ENCODE measurements at regions not wholly inside any gene's neighbourhood (a gene's known extent, or its start where the extent isn't known, plus 50 kb on each side); places are given as distances from the start of the nearest gene placed in this dataset.

DNA sequence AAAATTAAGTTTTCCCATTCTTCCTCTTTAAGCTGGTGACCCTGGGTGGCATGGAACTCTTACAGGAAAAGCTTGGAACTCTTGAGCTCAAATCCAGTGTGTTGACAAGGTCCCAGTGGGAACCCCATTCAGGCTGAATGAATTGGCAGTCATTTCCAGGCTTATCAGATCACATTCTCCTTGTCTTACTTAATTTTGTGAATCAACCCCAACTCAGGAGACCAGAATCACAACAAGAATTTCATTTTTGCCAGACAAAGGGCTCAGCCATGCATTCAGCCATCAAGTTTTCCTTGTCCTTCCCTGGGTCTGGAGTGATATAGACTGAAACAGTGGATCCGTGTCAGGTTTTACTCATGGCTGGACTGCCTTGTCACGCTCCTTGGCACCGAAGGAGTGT lies 92.1 kb upstream of the EEF1E1 start:
- Histone ChIP-seq H3K4me1 (no peaks in the 10 kb centered on the region), H3K4me3 (no peak overlapping the region), H3K9me3 (no peaks in the 10 kb centered on the region), H3K36me3 (no peaks in the 10 kb centered on the region), H3K27ac (no peak overlapping the region), H3K27me3 (no peaks in the 10 kb centered on the region)
- intact Hi-C loops (cut with DNase I; ENCODE audit: low total_unique reads), result no loop called here
- TF ChIP-seq, protein P1, sequence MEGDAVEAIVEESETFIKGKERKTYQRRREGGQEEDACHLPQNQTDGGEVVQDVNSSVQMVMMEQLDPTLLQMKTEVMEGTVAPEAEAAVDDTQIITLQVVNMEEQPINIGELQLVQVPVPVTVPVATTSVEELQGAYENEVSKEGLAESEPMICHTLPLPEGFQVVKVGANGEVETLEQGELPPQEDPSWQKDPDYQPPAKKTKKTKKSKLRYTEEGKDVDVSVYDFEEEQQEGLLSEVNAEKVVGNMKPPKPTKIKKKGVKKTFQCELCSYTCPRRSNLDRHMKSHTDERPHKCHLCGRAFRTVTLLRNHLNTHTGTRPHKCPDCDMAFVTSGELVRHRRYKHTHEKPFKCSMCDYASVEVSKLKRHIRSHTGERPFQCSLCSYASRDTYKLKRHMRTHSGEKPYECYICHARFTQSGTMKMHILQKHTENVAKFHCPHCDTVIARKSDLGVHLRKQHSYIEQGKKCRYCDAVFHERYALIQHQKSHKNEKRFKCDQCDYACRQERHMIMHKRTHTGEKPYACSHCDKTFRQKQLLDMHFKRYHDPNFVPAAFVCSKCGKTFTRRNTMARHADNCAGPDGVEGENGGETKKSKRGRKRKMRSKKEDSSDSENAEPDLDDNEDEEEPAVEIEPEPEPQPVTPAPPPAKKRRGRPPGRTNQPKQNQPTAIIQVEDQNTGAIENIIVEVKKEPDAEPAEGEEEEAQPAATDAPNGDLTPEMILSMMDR (IDR thresholded peaks at IDR 0.05), result no peak
- TF ChIP-seq POLR2A (IDR thresholded peaks at IDR 0.05), result no peak
- no peak for TF ChIP-seq POLR2AphosphoS5 (IDR thresholded peaks at IDR 0.05)
- DNase-seq (ENCODE audit: low spot score in 2 of 2), result no peak

DNA sequence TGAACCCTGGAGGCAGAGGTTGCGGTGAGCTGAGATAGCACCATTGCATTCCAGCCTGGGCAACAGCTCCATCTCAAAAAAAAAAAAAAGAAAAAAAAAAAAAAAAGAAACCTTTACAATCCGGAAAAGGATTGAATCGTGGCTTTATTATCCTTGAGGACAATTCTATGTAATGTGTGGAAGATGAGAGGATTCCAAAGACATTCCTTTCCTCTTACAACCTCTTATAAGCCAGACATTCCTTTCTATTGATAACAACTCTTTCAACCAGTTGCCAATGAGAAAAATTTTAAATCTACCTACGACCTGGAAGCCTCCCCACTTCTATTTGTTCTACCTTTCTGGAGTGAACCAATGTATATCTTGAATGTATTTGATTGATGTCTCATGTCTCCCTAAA lies 91.2 kb upstream of the EEF1E1 start:
- H3K27me3 ChIP-seq, result no peaks in the 10 kb centered on the region
- H3K4me3 ChIP-seq, result no peak overlapping the region
- DNase-seq (ENCODE audit: low spot score in 2 of 2), result no peak
- intact Hi-C loops (cut with DNase I; ENCODE audit: low total_unique reads), result no loop called here
- no peaks in the 10 kb centered on the region for H3K4me1 ChIP-seq
- TF ChIP-seq POLR2A (IDR thresholded peaks at IDR 0.05) (no peak), POLR2AphosphoS5 (IDR thresholded peaks at IDR 0.05) (no peak)
- TF ChIP-seq, protein P1 (IDR thresholded peaks at IDR 0.05), result no peak
- no peak overlapping the region for H3K27ac ChIP-seq
- no peaks in the 10 kb centered on the region for H3K36me3 ChIP-seq
- no peaks in the 10 kb centered on the region for H3K9me3 ChIP-seq

GRCh38 chr6:8192597-8192996 lies 90.2 kb upstream of the EEF1E1 start:
- no peaks in the 10 kb centered on the region for H3K4me1 ChIP-seq
- intact Hi-C loops (cut with DNase I; ENCODE audit: low total_unique reads), result no loop called here
- H3K27me3 ChIP-seq, result no peaks in the 10 kb centered on the region
- no peak overlapping the region for H3K4me3 ChIP-seq
- H3K9me3 ChIP-seq, result no peaks in the 10 kb centered on the region
- no peak overlapping the region for H3K27ac ChIP-seq
- TF ChIP-seq, protein P1 (IDR thresholded peaks at IDR 0.05), result no peak
- TF ChIP-seq POLR2AphosphoS5 (IDR thresholded peaks at IDR 0.05) (no peak), POLR2A (IDR thresholded peaks at IDR 0.05) (no peak)
- H3K36me3 ChIP-seq, result no peaks in the 10 kb centered on the region
- DNase-seq (ENCODE audit: low spot score in 2 of 2), result no peak

GRCh38 chr6:8192067-8192466 lies 89.7 kb upstream of the EEF1E1 start:
- no peak overlapping the region for H3K4me3 ChIP-seq
- no peak for DNase-seq (ENCODE audit: low spot score in 2 of 2)
- intact Hi-C loops (cut with DNase I; ENCODE audit: low total_unique reads), result no loop called here
- no peak overlapping the region for H3K27ac ChIP-seq
- no peaks in the 10 kb centered on the region for H3K36me3 ChIP-seq
- no peaks in the 10 kb centered on the region for H3K9me3 ChIP-seq
- no peaks in the 10 kb centered on the region for H3K27me3 ChIP-seq
- H3K4me1 ChIP-seq, result no peaks in the 10 kb centered on the region
- TF ChIP-seq, protein P1 (IDR thresholded peaks at IDR 0.05), result no peak

DNA sequence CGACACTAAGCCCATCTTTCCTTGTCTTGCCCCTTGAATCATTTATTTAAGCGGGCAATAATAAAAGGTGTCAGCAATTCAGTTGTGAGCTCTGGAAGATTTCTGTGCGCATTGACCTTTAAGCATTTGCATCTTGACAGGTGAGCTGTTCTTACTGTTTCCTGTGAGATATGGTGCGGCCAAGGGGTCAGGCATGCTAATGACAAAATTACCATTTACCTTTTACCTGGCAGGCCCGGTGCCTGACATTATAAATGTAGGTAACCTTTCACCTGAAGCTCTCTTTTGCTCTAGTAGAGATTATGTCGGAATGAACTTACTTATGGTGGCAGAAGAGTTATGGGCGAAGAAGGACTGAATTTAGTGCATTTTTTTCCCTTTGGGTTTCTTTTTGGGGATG lies 89.3 kb upstream of the EEF1E1 start:
- H3K4me1 ChIP-seq, result no peaks in the 10 kb centered on the region
- intact Hi-C loops (cut with DNase I; ENCODE audit: low total_unique reads), result no loop called here
- DNase-seq (ENCODE audit: low spot score in 2 of 2), result no peak
- no peaks in the 10 kb centered on the region for H3K9me3 ChIP-seq
- H3K27ac ChIP-seq, result no peak overlapping the region
- H3K4me3 ChIP-seq, result no peak overlapping the region
- no peaks in the 10 kb centered on the region for H3K27me3 ChIP-seq
- TF ChIP-seq POLR2A (IDR thresholded peaks at IDR 0.05), result no peak
- no peak for TF ChIP-seq POLR2AphosphoS5 (IDR thresholded peaks at IDR 0.05)
- TF ChIP-seq, protein P1 (IDR thresholded peaks at IDR 0.05), result no peak
- H3K36me3 ChIP-seq, result no peaks in the 10 kb centered on the region
